ENCODE measurements at regions not wholly inside any gene's neighbourhood (a gene's known extent, or its start where the extent isn't known, plus 50 kb on each side); places are given as distances from the start of the nearest gene placed in this dataset.

GRCh38 chr4:163865010-163865409, 370.5 kb downstream of the TMA16 start:
- Histone ChIP-seq H3K9ac (ENCODE audit: extremely low read depth, low read length, poor library complexity, severe bottlenecking) (no peak overlapping the region), H3K27me3 (ENCODE audit: control insufficient read depth, insufficient read depth, low read length, poor library complexity, severe bottlenecking) (no peaks in the 10 kb centered on the region), H3K4me3 (ENCODE audit: low read length) (no peak overlapping the region), H3K9me3 (ENCODE audit: control insufficient read depth, low read length) (no peaks in the 10 kb centered on the region), H3K4me1 (ENCODE audit: control insufficient read depth, insufficient read depth, low read length) (no peaks in the 10 kb centered on the region), H3K36me3 (ENCODE audit: control insufficient read depth, insufficient read depth, low read length) (no peaks in the 10 kb centered on the region), H3K27ac (ENCODE audit: low read depth, low read length) (no peak overlapping the region)
- Mint-ChIP-seq H3K9me3 (no peaks in the 10 kb centered on the region), H3K36me3 (ENCODE audit: low read depth) (no peaks in the 10 kb centered on the region), H3K4me1 (no peaks in the 10 kb centered on the region), H3K4me3 (no peak overlapping the region), H3K27me3 (ENCODE audit: insufficient read depth) (no peaks in the 10 kb centered on the region), H3K27ac (no peak overlapping the region)
- TF ChIP-seq CTCF (conservative IDR thresholded peaks at IDR 0.05) = no peak
- WGBS, 2 experiments (ENCODE audit: insufficient coverage in 1 of 2, insufficient read length in 1 of 2) = 88% methylated on average over 1 of the region's 1 CpG; no CpG with 5 or more reads in 1 of the 2 experiments
- DNase-seq = no peak

GRCh38 chr4:163866728-163867315, 372.3 kb downstream of the TMA16 start:
- Mint-ChIP-seq H3K27ac (no peak overlapping the region), H3K27me3 (ENCODE audit: insufficient read depth) (no peaks in the 10 kb centered on the region), H3K36me3 (ENCODE audit: low read depth) (no peaks in the 10 kb centered on the region), H3K9me3 (no peaks in the 10 kb centered on the region), H3K4me1 (no peaks in the 10 kb centered on the region), H3K4me3 (no peak overlapping the region)
- Histone ChIP-seq H3K4me3 (ENCODE audit: low read length) (no peak overlapping the region), H3K36me3 (ENCODE audit: control insufficient read depth, insufficient read depth, low read length) (no peaks in the 10 kb centered on the region), H3K9me3 (ENCODE audit: control insufficient read depth, low read length) (no peaks in the 10 kb centered on the region), H3K9ac (ENCODE audit: extremely low read depth, low read length, poor library complexity, severe bottlenecking) (no peak overlapping the region), H3K4me1 (ENCODE audit: control insufficient read depth, insufficient read depth, low read length) (no peaks in the 10 kb centered on the region), H3K27ac (ENCODE audit: low read depth, low read length) (no peak overlapping the region), H3K27me3 (ENCODE audit: control insufficient read depth, insufficient read depth, low read length, poor library complexity, severe bottlenecking) (no peaks in the 10 kb centered on the region)
- no peak for TF ChIP-seq CTCF (conservative IDR thresholded peaks at IDR 0.05)
- 92 to 100% methylated on average over 1 to 3 of the region's 3 CpGs for WGBS, 2 experiments (ENCODE audit: insufficient coverage in 1 of 2, insufficient read length in 1 of 2)
- no peak for DNase-seq

- H3K27ac Mint-ChIP-seq = no peak overlapping the region
- H3K36me3 Mint-ChIP-seq (ENCODE audit: low read depth) = no peaks in the 10 kb centered on the region
- H3K9me3 Mint-ChIP-seq = no peaks in the 10 kb centered on the region
- Histone ChIP-seq H3K36me3 (ENCODE audit: control insufficient read depth, insufficient read depth, low read length) (no peaks in the 10 kb centered on the region), H3K4me3 (ENCODE audit: low read length) (no peak overlapping the region), H3K4me1 (ENCODE audit: control insufficient read depth, insufficient read depth, low read length) (no peaks in the 10 kb centered on the region), H3K9me3 (ENCODE audit: control insufficient read depth, low read length) (no peaks in the 10 kb centered on the region), H3K27ac (ENCODE audit: low read depth, low read length) (no peak overlapping the region), H3K9ac (ENCODE audit: extremely low read depth, low read length, poor library complexity, severe bottlenecking) (no peak overlapping the region), H3K27me3 (ENCODE audit: control insufficient read depth, insufficient read depth, low read length, poor library complexity, severe bottlenecking) (no peaks in the 10 kb centered on the region)
- TF ChIP-seq CTCF (conservative IDR thresholded peaks at IDR 0.05) = no peak
- no peak overlapping the region for H3K4me3 Mint-ChIP-seq
- WGBS, 2 experiments (ENCODE audit: insufficient coverage in 1 of 2, insufficient read length in 1 of 2) = 81 to 83% methylated on average over 1 to 2 of the region's 2 CpGs
- H3K4me1 Mint-ChIP-seq = no peaks in the 10 kb centered on the region
- no peaks in the 10 kb centered on the region for H3K27me3 Mint-ChIP-seq (ENCODE audit: insufficient read depth)
- no peak for DNase-seq
Observed at GRCh38 chr4:163868445-163868844, 374.0 kb downstream of the TMA16 start.
